ENCODE measurements at regions not wholly inside any gene's neighbourhood (a gene's known extent, or its start where the extent isn't known, plus 50 kb on each side); places are given as distances from the start of the nearest gene placed in this dataset.

GRCh38 chr18:67359873-67360838 lies 156.4 kb downstream of the DSEL start:
- Histone ChIP-seq H3K4me3 (ENCODE audit: extremely low read depth in 1 of 4, insufficient read depth in 2 of 4, low read depth in 3 of 4, low read length in 4 of 4) (no peak overlapping the region), H3K9me3 (ENCODE audit: insufficient read depth in 2 of 2, low read depth in 1 of 2, low read length in 1 of 2) (no peaks in the 10 kb centered on the region), H4K91ac (replicated peaks; ENCODE audit: insufficient read length, low read length) (no peak overlapping the region), H2BK12ac (ENCODE audit: low read depth, low read length) (no peak overlapping the region), H3K4me2 (ENCODE audit: insufficient read depth in 1 of 2, low read depth in 2 of 2, low read length in 2 of 2) (no peak overlapping the region), H3K79me1 (ENCODE audit: low read depth, low read length) (no peaks in the 10 kb centered on the region), H3K27me3 (replicated peaks in 1 of 4; ENCODE audit: control insufficient read depth in 3 of 4, extremely low read depth in 1 of 4, insufficient read depth in 3 of 4, low read length in 3 of 4) (no peaks in the 10 kb centered on the region), H3K79me2 (ENCODE audit: control insufficient read depth in 1 of 2, insufficient read depth in 2 of 2, low read length in 2 of 2) (no peaks in the 10 kb centered on the region), H4K5ac (ENCODE audit: insufficient read length, low read depth, low read length) (no peak overlapping the region), H2BK5ac (ENCODE audit: low read depth, low read length) (no peak overlapping the region), H2AFZ (ENCODE audit: low read length) (no peak overlapping the region), H3K56ac (replicated peaks; ENCODE audit: insufficient read length, low read depth, low read length) (no peak overlapping the region), H3K14ac (ENCODE audit: insufficient read length) (no peak overlapping the region), H4K8ac (ENCODE audit: extremely low read depth, insufficient read depth, low read length) (no peak overlapping the region), H3K4me1 (replicated peaks in 1 of 4; ENCODE audit: control insufficient read depth in 3 of 4, insufficient read depth in 4 of 4, low read length in 3 of 4) (no peaks in the 10 kb centered on the region), H2AK5ac (ENCODE audit: low read depth, low read length) (no peak overlapping the region), H3K23ac (ENCODE audit: insufficient read length) (no peak overlapping the region), H2BK15ac (ENCODE audit: low read length) (no peak overlapping the region), H3K4ac (replicated peaks; ENCODE audit: insufficient read length, low read depth, low read length) (no peak overlapping the region), H2BK20ac (ENCODE audit: low read length) (no peak overlapping the region), H2BK120ac (replicated peaks; ENCODE audit: low read depth, low read length) (no peak overlapping the region), H3K27ac (ENCODE audit: low read depth, low read length) (no peak overlapping the region), H3K23me2 (ENCODE audit: low read depth, low read length) (no peaks in the 10 kb centered on the region), H3K36me3 (ENCODE audit: control insufficient read depth in 2 of 4, insufficient read depth in 4 of 4, low read length in 3 of 4) (no peaks in the 10 kb centered on the region), H4K20me1 (replicated peaks in 1 of 2; ENCODE audit: control insufficient read depth in 1 of 2, insufficient read depth in 2 of 2, low read length in 2 of 2) (no peaks in the 10 kb centered on the region), H3K9ac (replicated peaks in 1 of 4; ENCODE audit: extremely low read depth in 1 of 4, low read depth in 3 of 4, low read length in 3 of 4) (no peak overlapping the region), H3K18ac (ENCODE audit: extremely low read depth, low read length) (no peak overlapping the region)
- 95% methylated on average over 8 of the region's 8 CpGs; no CpG with 5 or more reads in 1 of the 2 experiments for WGBS, 2 experiments (ENCODE audit: extremely low coverage in 1 of 2, insufficient coverage in 1 of 2, insufficient read length in 1 of 2, insufficient replicate concordance in 2 of 2, low coverage in 1 of 2, low lambda C conversion rate in 2 of 2, missing lambda C conversion rate in 1 of 2)
- ChIA-PET POLR2A (ENCODE audit: partially characterized antibody) (no interaction called here), CTCF (ENCODE audit: partially characterized antibody) (no interaction called here)
- no peak for FAIRE-seq
- DNase-seq (ENCODE audit: low read depth in 1 of 2, low spot score in 2 of 2) = no peak
- TF ChIP-seq BCL11A (IDR thresholded peaks at IDR 0.05; ENCODE audit: low read depth in 2 of 2, low read length in 2 of 2) (no peak), ATF3 (IDR thresholded peaks at IDR 0.05; ENCODE audit: insufficient read depth, low read depth, low read length) (no peak)

Data from H1 (cell line).